SH-SY5Y (cell line): ENCODE measurements at regions not wholly inside any gene's neighbourhood (a gene's known extent, or its start where the extent isn't known, plus 50 kb on each side); places are given as distances from the start of the nearest gene placed in this dataset.

Experiments
- GATA2 ChIP-seq: IDR thresholded peaks from 2 replicates; pipeline ENCODE4 v1.6.1; 2011; ENCODE audit warnings: mild to moderate bottlenecking, low read depth, low read length
- GATA3 ChIP-seq: IDR thresholded peaks from 2 replicates; pipeline ENCODE4 v1.6.1; 2011; ENCODE audit warnings: low read depth, mild to moderate bottlenecking, low read length, moderate library complexity

- TF ChIP-seq GATA2, result no peak
- no peak for TF ChIP-seq GATA3
These were observed 103.0 kb upstream of the UBE2E2 start for GRCh38 chr3:23100106-23100505.
